ENCODE measurements at regions not wholly inside any gene's neighbourhood (a gene's known extent, or its start where the extent isn't known, plus 50 kb on each side); places are given as distances from the start of the nearest gene placed in this dataset.

DNA sequence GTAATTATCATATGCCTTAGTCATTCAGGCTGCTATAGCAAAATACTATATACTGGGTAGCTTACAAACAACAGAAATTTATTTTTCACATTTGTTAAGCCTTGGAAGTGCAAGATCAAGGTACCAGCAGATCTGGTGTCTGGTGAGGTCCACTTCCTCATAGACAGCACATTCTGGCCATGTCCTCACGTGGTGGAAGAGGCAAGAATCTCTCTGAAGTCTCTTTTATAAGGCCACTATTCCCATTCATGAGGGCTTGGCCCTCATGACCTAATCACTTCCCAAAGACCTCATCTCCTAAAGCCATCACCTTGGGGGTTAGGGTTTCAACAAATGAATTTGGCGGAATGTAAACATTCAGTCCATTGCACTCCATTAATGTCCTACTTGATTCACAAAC is 137.5 kb upstream of the C1GALT1 start:
- no peak overlapping the region for H3K4me3 ChIP-seq (ENCODE audit: control insufficient read depth in 2 of 3, extremely low read depth in 1 of 3, insufficient read depth in 2 of 3, low read depth in 1 of 3, low read length in 3 of 3)
- H3K27ac ChIP-seq (ENCODE audit: control insufficient read depth, insufficient read depth, low read length), result no peak overlapping the region
- no peak overlapping the region for H3K9ac ChIP-seq (ENCODE audit: control insufficient read depth, extremely low read depth, insufficient read depth, low read length)
- dilution Hi-C loops (cut with MboI; ENCODE audit: extremely low pct_ligation_motif_present, low sequenced_read_pairs), result no loop called here
- no peaks in the 10 kb centered on the region for H3K36me3 ChIP-seq (ENCODE audit: control insufficient read depth in 2 of 2, extremely low read depth in 1 of 2, insufficient read depth in 2 of 2, low read length in 2 of 2)
- H3K27me3 ChIP-seq (ENCODE audit: control insufficient read depth, extremely low read depth, insufficient read depth, low read length), result no peaks in the 10 kb centered on the region
- no peaks in the 10 kb centered on the region for H3K9me1 ChIP-seq (ENCODE audit: control insufficient read depth, extremely low read depth, insufficient read depth, low read length)
- no peak overlapping the region for H3K4me2 ChIP-seq (ENCODE audit: control insufficient read depth, extremely low read depth, insufficient read depth, low read depth, low read length)
- no peaks in the 10 kb centered on the region for H3K79me2 ChIP-seq (ENCODE audit: control insufficient read depth, insufficient read depth, low read length)
- no peaks in the 10 kb centered on the region for H3K4me1 ChIP-seq (ENCODE audit: control insufficient read depth, extremely low read depth, insufficient read depth, low read length)
- TF ChIP-seq CTCF (optimal IDR thresholded peaks at IDR 0.05 in 1 of 3, IDR thresholded peaks at IDR 0.05 in 1 of 3, conservative IDR thresholded peaks at IDR 0.05 in 1 of 3; ENCODE audit: extremely low read depth in 1 of 3, insufficient read depth in 2 of 3, low read length in 3 of 3) (no peak), EZH2 (IDR thresholded peaks at IDR 0.05; ENCODE audit: low read length) (no peak)
- H2AFZ ChIP-seq (ENCODE audit: control insufficient read depth, low read length), result no peak overlapping the region
- no peak for FAIRE-seq
- no peaks in the 10 kb centered on the region for H3K9me3 ChIP-seq (ENCODE audit: control insufficient read depth, low read depth, low read length)
- no peak for DNase-seq (ENCODE audit: low read depth, low spot score)
- H4K20me1 ChIP-seq (ENCODE audit: control insufficient read depth, extremely low read depth, insufficient read depth, low read length), result no peaks in the 10 kb centered on the region

DNA sequence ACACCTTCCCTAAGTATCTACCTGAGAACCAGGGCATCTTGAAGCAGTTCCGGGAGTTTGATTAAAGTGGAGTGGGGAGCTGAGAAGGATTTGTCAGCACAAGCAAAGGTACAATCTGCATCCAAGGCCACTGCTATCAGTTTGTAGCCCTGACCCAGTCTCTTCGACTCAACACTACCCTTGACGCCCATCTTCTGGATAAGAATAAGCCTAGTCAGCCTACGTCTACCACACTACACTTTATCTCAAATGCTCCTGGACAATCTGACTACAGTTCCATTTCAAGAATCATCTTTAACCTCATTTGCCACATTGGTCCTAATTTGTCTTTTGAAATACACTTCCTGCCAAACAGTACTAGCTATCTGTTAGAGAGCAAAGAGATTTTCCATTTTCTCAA is 134.1 kb upstream of the C1GALT1 start:
- no peak overlapping the region for H3K27ac ChIP-seq (ENCODE audit: control insufficient read depth, insufficient read depth, low read length)
- FAIRE-seq (no peak), DNase-seq (ENCODE audit: low read depth, low spot score) (no peak)
- no peaks in the 10 kb centered on the region for H4K20me1 ChIP-seq (ENCODE audit: control insufficient read depth, extremely low read depth, insufficient read depth, low read length)
- H3K4me2 ChIP-seq (ENCODE audit: control insufficient read depth, extremely low read depth, insufficient read depth, low read depth, low read length), result no peak overlapping the region
- no peaks in the 10 kb centered on the region for H3K9me1 ChIP-seq (ENCODE audit: control insufficient read depth, extremely low read depth, insufficient read depth, low read length)
- no peaks in the 10 kb centered on the region for H3K27me3 ChIP-seq (ENCODE audit: control insufficient read depth, extremely low read depth, insufficient read depth, low read length)
- dilution Hi-C loops (cut with MboI; ENCODE audit: extremely low pct_ligation_motif_present, low sequenced_read_pairs), result no loop called here
- no peaks in the 10 kb centered on the region for H3K36me3 ChIP-seq (ENCODE audit: control insufficient read depth in 2 of 2, extremely low read depth in 1 of 2, insufficient read depth in 2 of 2, low read length in 2 of 2)
- H3K9ac ChIP-seq (ENCODE audit: control insufficient read depth, extremely low read depth, insufficient read depth, low read length), result no peak overlapping the region
- no peak for TF ChIP-seq CTCF (optimal IDR thresholded peaks at IDR 0.05 in 1 of 3, IDR thresholded peaks at IDR 0.05 in 1 of 3, conservative IDR thresholded peaks at IDR 0.05 in 1 of 3; ENCODE audit: extremely low read depth in 1 of 3, insufficient read depth in 2 of 3, low read length in 3 of 3)
- no peak for TF ChIP-seq EZH2 (IDR thresholded peaks at IDR 0.05; ENCODE audit: low read length)
- H3K79me2 ChIP-seq (ENCODE audit: control insufficient read depth, insufficient read depth, low read length), result no peaks in the 10 kb centered on the region
- no peak overlapping the region for H3K4me3 ChIP-seq (ENCODE audit: control insufficient read depth in 2 of 3, extremely low read depth in 1 of 3, insufficient read depth in 2 of 3, low read depth in 1 of 3, low read length in 3 of 3)
- H3K9me3 ChIP-seq (ENCODE audit: control insufficient read depth, low read depth, low read length), result no peaks in the 10 kb centered on the region
- H2AFZ ChIP-seq (ENCODE audit: control insufficient read depth, low read length), result no peak overlapping the region
- no peaks in the 10 kb centered on the region for H3K4me1 ChIP-seq (ENCODE audit: control insufficient read depth, extremely low read depth, insufficient read depth, low read length)
